ENCODE measurements at regions not wholly inside any gene's neighbourhood (a gene's known extent, or its start where the extent isn't known, plus 50 kb on each side); places are given as distances from the start of the nearest gene placed in this dataset.

DNA sequence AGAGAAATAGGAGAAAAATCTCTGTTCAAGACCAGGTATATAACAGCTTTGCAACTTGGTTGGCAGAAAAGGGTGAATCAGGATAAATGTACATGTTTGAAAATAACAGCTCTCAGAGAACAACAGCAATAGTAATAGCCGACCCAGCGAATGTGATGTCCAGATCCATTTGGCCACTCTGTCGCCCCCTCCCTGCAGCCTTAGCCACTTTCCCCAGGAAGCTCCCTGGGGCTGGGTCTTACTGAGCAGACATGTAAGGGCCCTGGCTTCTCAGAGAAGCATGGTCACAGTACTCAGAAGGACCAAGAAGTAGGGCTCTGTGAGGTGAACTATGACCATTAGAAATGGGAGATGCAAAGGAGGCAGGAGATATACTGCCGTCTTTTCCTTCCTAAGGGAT is 154.1 kb upstream of the SNX19 start (continued):
- TF ChIP-seq SIN3A (IDR thresholded peaks at IDR 0.05; ENCODE audit: low read depth), result no peak
- no peak for TF ChIP-seq EZH2phosphoT487 (IDR thresholded peaks at IDR 0.05; ENCODE audit: borderline replicate concordance)
- TF ChIP-seq FOSL1 (IDR thresholded peaks at IDR 0.05; ENCODE audit: low read depth), result no peak
- TF ChIP-seq ZFX (IDR thresholded peaks at IDR 0.05), result no peak

DNA sequence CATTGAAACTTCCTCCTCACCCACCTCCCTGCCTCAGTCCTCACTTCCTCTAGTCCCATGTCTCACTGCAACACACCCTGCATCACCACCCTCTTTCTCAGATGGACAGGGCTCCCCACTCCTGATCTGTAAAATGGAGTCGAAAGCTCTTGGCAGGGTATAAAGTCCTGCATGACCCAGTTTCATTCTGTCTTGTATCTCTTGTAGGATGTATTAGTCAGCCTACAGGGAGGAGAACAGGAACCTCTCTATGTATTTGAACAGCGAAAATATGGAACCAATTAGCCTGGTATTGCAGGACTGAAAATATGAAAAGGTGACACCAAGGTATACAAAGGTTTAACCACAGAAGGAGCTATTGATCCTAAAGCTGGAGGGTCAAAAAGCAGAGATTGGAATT is 156.9 kb upstream of the SNX19 start:
- intact Hi-C loops (cut with micrococcal nuclease), result no loop called here
- no peaks in the 10 kb centered on the region for H4K20me1 ChIP-seq (ENCODE audit: insufficient read depth)

More for the DNA sequence above, 156.9 kb upstream of the SNX19 start:
- H2AFZ ChIP-seq (ENCODE audit: low read depth, low read length, poor library complexity, severe bottlenecking), result no peak overlapping the region
- H3K27me3 ChIP-seq (ENCODE audit: insufficient read depth, low read length), result 0 out of 2 replicates have a peak, but pooled peaks cover 3% of the 10 kb centered on the region
- no peak for ATAC-seq
- no peak overlapping the region for H3K9ac ChIP-seq (ENCODE audit: low read length)
- ChIA-PET CTCF (no interaction called here), POLR2A (no interaction called here), RAD21 (ENCODE audit: low non-redundant PET in 1 of 2, low total read pairs in 2 of 2, uncharacterized antibody in 2 of 2, unreplicated experiment in 2 of 2) (no interaction called here)
- H3K4me2 ChIP-seq (ENCODE audit: low read length), result no peak overlapping the region
- H3K79me2 ChIP-seq (ENCODE audit: insufficient read depth, low read length), result no peaks in the 10 kb centered on the region
- no peaks in the 10 kb centered on the region for H3K4me1 ChIP-seq (ENCODE audit: control insufficient read depth in 1 of 2, insufficient read depth in 2 of 2, low read length in 2 of 2)
- no peaks in the 10 kb centered on the region for H3K36me3 ChIP-seq (ENCODE audit: control insufficient read depth in 1 of 2, insufficient read depth in 2 of 2, low read length in 2 of 2)
- no peaks in the 10 kb centered on the region for H3K9me2 ChIP-seq (ENCODE audit: insufficient read depth)
- BruUV-seq (replicated peaks), result no TSS peak
- no peaks in the 10 kb centered on the region for H3K9me3 ChIP-seq (ENCODE audit: control insufficient read depth in 1 of 2, insufficient read depth in 1 of 2, low read depth in 1 of 2, low read length in 2 of 2)
- no peak overlapping the region for H3K4me3 ChIP-seq (replicated peaks in 1 of 2; ENCODE audit: low read depth in 1 of 2, low read length in 2 of 2)
- H3K27ac ChIP-seq (ENCODE audit: low read depth, low read length), result no peak overlapping the region
- TF ChIP-seq JUND (IDR thresholded peaks at IDR 0.05) (no peak), ZBTB33 (IDR thresholded peaks at IDR 0.05; ENCODE audit: extremely low read depth, insufficient replicate concordance, low read length) (no peak), ZNF274 (IDR thresholded peaks at IDR 0.05; ENCODE audit: low read depth, low read length) (no peak), MAX (IDR thresholded peaks at IDR 0.05) (no peak), RAD21 (IDR thresholded peaks at IDR 0.05; ENCODE audit: low read depth) (no peak), ELF1 (IDR thresholded peaks at IDR 0.05; ENCODE audit: borderline replicate concordance, low read depth) (no peak), YY1 (IDR thresholded peaks at IDR 0.05; ENCODE audit: extremely low read depth, insufficient replicate concordance, low read depth, low read length) (no peak), REST (IDR thresholded peaks at IDR 0.05; ENCODE audit: low read depth) (no peak), EZH2 (IDR thresholded peaks at IDR 0.05) (no peak), SRF (IDR thresholded peaks at IDR 0.05; ENCODE audit: low read depth) (no peak), ZFX (IDR thresholded peaks at IDR 0.05) (no peak)
- TF ChIP-seq, protein P1, sequence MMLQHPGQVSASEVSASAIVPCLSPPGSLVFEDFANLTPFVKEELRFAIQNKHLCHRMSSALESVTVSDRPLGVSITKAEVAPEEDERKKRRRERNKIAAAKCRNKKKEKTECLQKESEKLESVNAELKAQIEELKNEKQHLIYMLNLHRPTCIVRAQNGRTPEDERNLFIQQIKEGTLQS (IDR thresholded peaks at IDR 0.05), result no peak
- TF ChIP-seq, protein P2, sequence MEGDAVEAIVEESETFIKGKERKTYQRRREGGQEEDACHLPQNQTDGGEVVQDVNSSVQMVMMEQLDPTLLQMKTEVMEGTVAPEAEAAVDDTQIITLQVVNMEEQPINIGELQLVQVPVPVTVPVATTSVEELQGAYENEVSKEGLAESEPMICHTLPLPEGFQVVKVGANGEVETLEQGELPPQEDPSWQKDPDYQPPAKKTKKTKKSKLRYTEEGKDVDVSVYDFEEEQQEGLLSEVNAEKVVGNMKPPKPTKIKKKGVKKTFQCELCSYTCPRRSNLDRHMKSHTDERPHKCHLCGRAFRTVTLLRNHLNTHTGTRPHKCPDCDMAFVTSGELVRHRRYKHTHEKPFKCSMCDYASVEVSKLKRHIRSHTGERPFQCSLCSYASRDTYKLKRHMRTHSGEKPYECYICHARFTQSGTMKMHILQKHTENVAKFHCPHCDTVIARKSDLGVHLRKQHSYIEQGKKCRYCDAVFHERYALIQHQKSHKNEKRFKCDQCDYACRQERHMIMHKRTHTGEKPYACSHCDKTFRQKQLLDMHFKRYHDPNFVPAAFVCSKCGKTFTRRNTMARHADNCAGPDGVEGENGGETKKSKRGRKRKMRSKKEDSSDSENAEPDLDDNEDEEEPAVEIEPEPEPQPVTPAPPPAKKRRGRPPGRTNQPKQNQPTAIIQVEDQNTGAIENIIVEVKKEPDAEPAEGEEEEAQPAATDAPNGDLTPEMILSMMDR (IDR thresholded peaks at IDR 0.05 in 2 of 3, conservative IDR thresholded peaks at IDR 0.05 in 1 of 3; ENCODE audit: borderline replicate concordance in 1 of 3, insufficient read depth in 1 of 3, low read depth in 2 of 3, low read length in 2 of 3), result no peak
- no peak for DNase-seq (ENCODE audit: low read depth, low spot score)
